Muscle of leg (tissue), 3 donors: ENCODE measurements at regions not wholly inside any gene's neighbourhood (a gene's known extent, or its start where the extent isn't known, plus 50 kb on each side); places are given as distances from the start of the nearest gene placed in this dataset.
A peak's percentile ranks its signal among the peaks of the same experiment; 100 is the strongest.

Experiments
- DNase-seq: peaks from one replicate; pipeline ENCODE4 v3.0.0; 2013
- H3K27ac ChIP-seq: one replicate; pipeline ENCODE4 v1.5.1; 2013; ENCODE audit warnings: mild to moderate bottlenecking, low read length, control low read depth
- H3K27me3 ChIP-seq: one replicate; pipeline ENCODE4 v1.6.1; 2013; ENCODE audit warnings: low read length; ENCODE audit not compliant: control insufficient read depth, insufficient read depth
- H3K36me3 ChIP-seq: one replicate; pipeline ENCODE4 v1.6.1; 2013; ENCODE audit warnings: low read length; ENCODE audit not compliant: control insufficient read depth, insufficient read depth
- H3K4me1 ChIP-seq: one replicate; pipeline ENCODE4 v1.6.1; 2013; ENCODE audit warnings: low read length; ENCODE audit not compliant: control insufficient read depth, insufficient read depth
- H3K4me3 ChIP-seq: one replicate; pipeline ENCODE4 v1.5.1; 2013; ENCODE audit warnings: low read length, control low read depth
- H3K9me3 ChIP-seq: replicated peaks from 2 replicates; pipeline ENCODE4 v1.6.1; 2013; ENCODE audit warnings: low read depth, low read length; ENCODE audit not compliant: control insufficient read depth
- WGBS: methylation state at CpG from one replicate; pipeline ENCODE4 v1.1.5; 2013; ENCODE audit warnings: missing lambda C conversion rate; ENCODE audit not compliant: insufficient coverage; 5-methylcytosine and 5-hydroxymethylcytosine counted together

DNA sequence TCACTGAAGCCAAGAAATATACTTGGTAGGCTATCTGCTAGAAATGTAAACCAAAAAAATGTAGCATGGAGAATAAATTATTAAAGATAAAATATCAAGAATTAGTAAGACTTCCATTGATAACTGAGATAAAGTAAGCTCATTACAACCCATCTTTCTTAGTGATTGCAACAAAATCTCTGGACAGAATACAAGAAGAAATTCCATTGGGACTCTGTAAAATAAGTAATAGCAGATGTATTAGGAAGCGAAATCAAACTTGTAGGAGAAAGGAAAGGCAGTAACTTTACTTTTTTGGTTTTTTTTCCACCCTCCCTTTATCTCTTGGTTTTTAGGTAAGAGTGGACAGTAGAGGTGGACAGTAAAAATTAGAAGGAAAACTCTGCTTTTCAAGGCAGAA is 605.7 kb downstream of the DACH1 start:
- H3K4me1 ChIP-seq = no peaks in the 10 kb centered on the region
- no peaks in the 10 kb centered on the region for H3K27me3 ChIP-seq
- no peaks in the 10 kb centered on the region for H3K36me3 ChIP-seq
- no peaks in the 10 kb centered on the region for H3K9me3 ChIP-seq
- WGBS = no CpG with 5 or more reads among the region's 1 CpG
- H3K27ac ChIP-seq = peak overlapping the region; percentile 39
- DNase-seq = peak; percentile 76
- H3K4me3 ChIP-seq = no peak overlapping the region

DNA sequence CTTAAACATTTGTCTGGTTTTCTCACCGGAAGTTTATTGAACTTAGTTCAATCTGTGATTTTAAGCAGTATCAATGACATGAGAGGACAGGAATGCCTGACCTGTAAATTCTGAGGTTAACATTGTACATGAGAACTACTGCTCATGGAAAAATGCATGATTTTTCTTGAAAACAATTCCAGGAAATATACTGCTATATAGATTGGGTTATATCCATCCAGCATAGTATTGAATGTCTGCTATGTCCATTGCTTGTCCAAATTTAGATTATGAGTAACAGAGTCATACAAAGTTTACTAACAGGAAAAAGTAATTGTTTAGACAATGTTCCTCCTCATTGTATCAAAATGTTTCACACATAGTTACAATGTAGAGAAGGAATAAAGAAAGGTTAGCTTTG is 606.8 kb downstream of the DACH1 start:
- WGBS = no CpG with 5 or more reads among the region's 1 CpG
- Histone ChIP-seq H3K4me1 (no peaks in the 10 kb centered on the region), H3K27ac (peak overlapping the region; percentile 2), H3K27me3 (no peaks in the 10 kb centered on the region), H3K9me3 (no peaks in the 10 kb centered on the region), H3K4me3 (no peak overlapping the region), H3K36me3 (no peaks in the 10 kb centered on the region)
- DNase-seq = peak; percentile 80

DNA sequence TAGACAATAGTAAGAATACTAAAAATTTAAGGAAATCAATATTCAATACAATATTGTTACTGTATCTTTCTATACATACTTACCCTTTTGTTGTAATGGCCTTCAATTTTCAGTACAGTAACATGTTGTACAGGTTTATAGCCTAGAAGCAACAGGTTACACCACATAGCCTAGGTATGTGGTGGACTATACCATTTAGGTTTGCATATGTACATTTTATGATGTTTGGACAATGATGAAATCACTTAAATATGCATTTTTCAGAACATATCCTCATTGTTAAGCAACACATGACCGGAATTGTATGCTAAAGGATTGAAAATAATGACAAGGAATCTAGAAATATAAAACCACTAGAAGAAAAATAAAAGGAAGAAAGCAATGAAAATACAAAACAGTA is 611.4 kb downstream of the DACH1 start:
- Histone ChIP-seq H3K4me3 (no peak overlapping the region), H3K27ac (no peak overlapping the region), H3K9me3 (no peaks in the 10 kb centered on the region), H3K4me1 (no peaks in the 10 kb centered on the region), H3K27me3 (no peaks in the 10 kb centered on the region), H3K36me3 (no peaks in the 10 kb centered on the region)
- DNase-seq = no peak
- no CpG with 5 or more reads among the region's 1 CpG for WGBS

- WGBS = no CpG with 5 or more reads among the region's 4 CpGs
- H3K4me3 ChIP-seq = no peak overlapping the region
- H3K9me3 ChIP-seq = no peaks in the 10 kb centered on the region
- no peak overlapping the region for H3K27ac ChIP-seq
- H3K4me1 ChIP-seq = no peaks in the 10 kb centered on the region
- no peaks in the 10 kb centered on the region for H3K36me3 ChIP-seq
- no peaks in the 10 kb centered on the region for H3K27me3 ChIP-seq
- DNase-seq = no peak
These were observed 612.6 kb downstream of the DACH1 start for GRCh38 chr13:71254384-71254783.

DNA sequence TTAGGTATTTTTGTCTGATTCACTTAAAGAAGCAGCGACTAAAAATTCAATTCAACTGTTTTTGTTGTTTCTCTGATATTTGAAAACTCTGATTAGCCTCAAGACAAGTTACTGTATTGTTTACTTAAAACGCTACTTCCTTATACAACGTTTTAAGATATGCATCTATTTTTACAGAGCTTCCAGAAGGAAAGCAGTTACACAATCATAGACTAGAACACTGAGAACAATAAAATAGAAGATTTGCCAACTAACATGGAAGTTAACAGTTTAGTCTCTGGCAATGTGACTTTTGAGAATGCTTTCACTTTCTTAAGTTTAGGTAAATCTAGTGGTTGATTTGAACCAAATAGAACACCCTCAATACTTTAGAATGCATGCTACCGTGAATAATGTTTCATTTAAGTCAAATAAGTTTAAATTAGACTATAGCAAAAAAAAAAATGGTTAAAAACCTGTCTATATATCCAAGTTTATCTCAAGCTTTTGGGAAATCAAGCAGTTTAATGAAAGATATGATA is 614.8 kb downstream of the DACH1 start:
- Histone ChIP-seq H3K27me3 (no peaks in the 10 kb centered on the region), H3K27ac (peak overlapping the region; percentile 60), H3K36me3 (no peaks in the 10 kb centered on the region), H3K4me1 (no peaks in the 10 kb centered on the region), H3K4me3 (no peak overlapping the region), H3K9me3 (no peaks in the 10 kb centered on the region)
- no CpG with 5 or more reads among the region's 4 CpGs for WGBS
- peak; percentile 57 for DNase-seq

GRCh38 chr13:71251292-71251951 is 615.6 kb downstream of the DACH1 start:
- Histone ChIP-seq H3K4me3 (no peak overlapping the region), H3K27ac (peak overlapping the region; percentile 60)
- no CpG with 5 or more reads among the region's 4 CpGs for WGBS

DNA sequence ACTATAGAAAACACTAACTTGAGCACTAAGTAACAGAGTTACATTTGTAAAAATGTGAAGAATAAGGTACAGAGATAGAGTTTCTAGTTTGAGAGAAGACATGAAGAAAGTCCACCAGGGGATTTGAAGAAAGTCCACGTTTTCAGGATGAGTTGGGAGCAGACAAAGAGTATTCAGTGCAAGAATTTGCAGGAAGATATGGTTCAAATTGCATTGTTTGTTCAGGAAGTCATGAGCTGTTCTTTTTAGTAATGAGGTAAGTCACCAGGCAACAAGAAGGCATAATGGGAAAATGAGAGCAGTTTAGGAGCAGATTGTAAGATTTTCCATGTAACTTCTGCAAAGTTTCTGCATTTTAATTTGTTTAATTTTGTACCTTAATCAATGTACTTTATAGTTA is 618.0 kb downstream of the DACH1 start:
- Histone ChIP-seq H3K27ac (no peak overlapping the region), H3K4me1 (no peaks in the 10 kb centered on the region), H3K36me3 (no peaks in the 10 kb centered on the region), H3K4me3 (no peak overlapping the region), H3K27me3 (no peaks in the 10 kb centered on the region), H3K9me3 (no peaks in the 10 kb centered on the region)
- no peak for DNase-seq
- WGBS = 33% methylated on average over 1 of the region's 1 CpG

More at GRCh38 chr13:71251292-71251951, 615.6 kb downstream of the DACH1 start:
- DNase-seq = no peak
- Histone ChIP-seq H3K36me3 (no peaks in the 10 kb centered on the region), H3K4me1 (no peaks in the 10 kb centered on the region), H3K27me3 (no peaks in the 10 kb centered on the region), H3K9me3 (no peaks in the 10 kb centered on the region)

DNA sequence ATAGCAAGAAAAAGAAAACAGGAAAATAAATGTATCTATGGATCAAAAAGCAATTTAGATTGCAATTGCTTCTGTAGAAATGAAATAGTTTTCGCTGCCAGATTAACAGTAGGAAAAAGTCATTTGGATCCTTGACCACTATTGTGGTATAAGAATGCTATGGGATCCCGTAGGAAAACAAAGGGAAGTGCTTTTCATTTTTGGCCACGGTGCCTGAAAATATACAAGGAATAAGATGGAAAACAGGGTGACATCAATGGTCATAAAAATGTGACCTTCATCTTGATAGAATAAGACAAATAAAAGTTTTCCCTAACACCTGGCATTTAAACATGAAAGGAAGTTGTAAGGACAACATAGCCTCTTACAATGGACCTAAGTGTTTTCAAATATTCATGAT is 622.8 kb downstream of the DACH1 start:
- Histone ChIP-seq H3K9me3 (no peaks in the 10 kb centered on the region), H3K36me3 (no peaks in the 10 kb centered on the region), H3K27me3 (no peaks in the 10 kb centered on the region), H3K27ac (no peak overlapping the region), H3K4me3 (no peak overlapping the region), H3K4me1 (peaks cover 5% of the 10 kb centered on the region)
- 45% methylated on average over 2 of the region's 3 CpGs for WGBS
- DNase-seq = peak; percentile 75

GRCh38 chr13:71242201-71242600 is 624.8 kb downstream of the DACH1 start:
- Histone ChIP-seq H3K4me3 (no peak overlapping the region), H3K36me3 (no peaks in the 10 kb centered on the region), H3K4me1 (peaks cover 5% of the 10 kb centered on the region), H3K9me3 (no peaks in the 10 kb centered on the region), H3K27ac (peak overlapping the region; percentile 60), H3K27me3 (no peaks in the 10 kb centered on the region)
- WGBS = 20% methylated on average over 1 of the region's 4 CpGs
- DNase-seq = peak; percentile 63

DNA sequence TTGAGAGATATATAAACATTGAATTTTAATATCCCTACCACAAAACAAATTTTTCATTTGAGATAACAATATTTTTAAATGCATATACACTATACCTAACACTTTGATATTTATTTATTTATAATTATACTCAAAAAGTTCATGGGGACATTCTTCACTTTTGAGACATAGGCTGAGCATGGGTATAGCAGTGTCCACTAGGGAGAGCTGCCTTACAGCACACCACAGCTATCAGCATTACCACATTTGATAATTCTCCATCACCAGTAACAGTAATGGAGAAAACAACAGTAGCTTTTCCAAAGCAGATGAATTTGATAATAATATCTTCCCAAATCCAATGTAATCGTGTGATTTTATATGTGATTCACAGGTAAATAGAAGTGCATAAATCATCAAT is 626.1 kb downstream of the DACH1 start:
- H3K36me3 ChIP-seq = no peaks in the 10 kb centered on the region

GRCh38 chr13:71237332-71237731 is 629.7 kb downstream of the DACH1 start:
- no peak for DNase-seq
- H3K4me1 ChIP-seq = peaks cover 4% of the 10 kb centered on the region
- no peaks in the 10 kb centered on the region for H3K27me3 ChIP-seq
- no peak overlapping the region for H3K4me3 ChIP-seq
- no peaks in the 10 kb centered on the region for H3K9me3 ChIP-seq
- H3K27ac ChIP-seq = no peak overlapping the region
- no peaks in the 10 kb centered on the region for H3K36me3 ChIP-seq
- no CpG with 5 or more reads among the region's 3 CpGs for whole genome bisulfite sequencing

More for the DNA sequence above, 626.1 kb downstream of the DACH1 start:
- peak; percentile 41 for DNase-seq
- Histone ChIP-seq H3K27me3 (no peaks in the 10 kb centered on the region), H3K4me3 (no peak overlapping the region), H3K4me1 (peaks cover 5% of the 10 kb centered on the region), H3K27ac (no peak overlapping the region), H3K9me3 (no peaks in the 10 kb centered on the region)
- no CpG with 5 or more reads among the region's 1 CpG for WGBS
